Panc1 (cell line): ENCODE measurements at regions not wholly inside any gene's neighbourhood (a gene's known extent, or its start where the extent isn't known, plus 50 kb on each side); places are given as distances from the start of the nearest gene placed in this dataset.

ENCODE experiments used
- POLR2AphosphoS5 ChIP-seq: IDR thresholded peaks from 2 replicates; pipeline ENCODE4 v1.6.1; 2012; ENCODE audit warnings: mild to moderate bottlenecking, low read depth, low read length, moderate library complexity
- TCF7L2 ChIP-seq: IDR thresholded peaks from 2 replicates; pipeline ENCODE4 v1.6.1; 2011; ENCODE audit warnings: mild to moderate bottlenecking, low read depth, low read length, inconsistent platforms
- TF ChIP-seq, protein P1 (sequence below): fragments of 450-650 bp; IDR thresholded peaks from 2 replicates; pipeline ENCODE4 v1.5.1; 2017; ENCODE audit warnings: mild to moderate bottlenecking

DNA sequence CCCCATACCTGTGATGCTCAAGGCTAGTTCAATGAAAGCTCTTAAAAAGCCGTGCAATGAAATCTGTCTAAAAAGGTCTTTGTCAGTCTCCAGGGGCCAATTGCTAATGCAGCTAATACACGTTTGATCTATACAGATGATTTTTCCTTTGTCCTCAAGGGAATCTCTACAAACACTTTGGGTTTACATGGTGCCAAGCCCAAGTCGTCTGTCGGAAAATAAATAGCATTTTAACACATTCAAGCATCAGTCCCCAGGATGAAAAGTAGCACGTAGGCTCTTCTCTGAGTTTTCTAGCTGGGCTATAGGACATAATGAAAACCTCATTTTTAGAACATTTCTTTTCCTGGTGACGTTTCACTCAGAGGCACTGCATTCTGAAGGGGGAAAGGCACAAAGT lies 477.4 kb upstream of the WWC1 start:
- TF ChIP-seq, protein P1, sequence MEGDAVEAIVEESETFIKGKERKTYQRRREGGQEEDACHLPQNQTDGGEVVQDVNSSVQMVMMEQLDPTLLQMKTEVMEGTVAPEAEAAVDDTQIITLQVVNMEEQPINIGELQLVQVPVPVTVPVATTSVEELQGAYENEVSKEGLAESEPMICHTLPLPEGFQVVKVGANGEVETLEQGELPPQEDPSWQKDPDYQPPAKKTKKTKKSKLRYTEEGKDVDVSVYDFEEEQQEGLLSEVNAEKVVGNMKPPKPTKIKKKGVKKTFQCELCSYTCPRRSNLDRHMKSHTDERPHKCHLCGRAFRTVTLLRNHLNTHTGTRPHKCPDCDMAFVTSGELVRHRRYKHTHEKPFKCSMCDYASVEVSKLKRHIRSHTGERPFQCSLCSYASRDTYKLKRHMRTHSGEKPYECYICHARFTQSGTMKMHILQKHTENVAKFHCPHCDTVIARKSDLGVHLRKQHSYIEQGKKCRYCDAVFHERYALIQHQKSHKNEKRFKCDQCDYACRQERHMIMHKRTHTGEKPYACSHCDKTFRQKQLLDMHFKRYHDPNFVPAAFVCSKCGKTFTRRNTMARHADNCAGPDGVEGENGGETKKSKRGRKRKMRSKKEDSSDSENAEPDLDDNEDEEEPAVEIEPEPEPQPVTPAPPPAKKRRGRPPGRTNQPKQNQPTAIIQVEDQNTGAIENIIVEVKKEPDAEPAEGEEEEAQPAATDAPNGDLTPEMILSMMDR: no peak
- TF ChIP-seq POLR2AphosphoS5: no peak
- TF ChIP-seq TCF7L2: no peak
